HAP-1 (cell line): ENCODE measurements at regions not wholly inside any gene's neighbourhood (a gene's known extent, or its start where the extent isn't known, plus 50 kb on each side); places are given as distances from the start of the nearest gene placed in this dataset.

Experiments used
- DNase-seq, 2 experiments: peaks; one replicate each; pipeline ENCODE4 v3.0.0-alpha.2; 2016 to 2020; ENCODE audit warnings: low spot score in 2 of 2
- H3K27me3 ChIP-seq: fragments of 250-450 bp; sonication (Bioruptor Pico); 2 replicates; pipeline ENCODE4 v1.5.1; 2020; ENCODE audit warnings: low read depth, mild to moderate bottlenecking, moderate library complexity
- H3K36me3 ChIP-seq: fragments of 250-450 bp; sonication (Bioruptor Pico); replicated peaks from 2 replicates; pipeline ENCODE4 v1.5.1; 2020; ENCODE audit warnings: mild to moderate bottlenecking
- H3K4me1 ChIP-seq: fragments of 250-450 bp; sonication (Bioruptor Pico); 2 replicates; pipeline ENCODE4 v1.5.1; 2020; ENCODE audit warnings: mild to moderate bottlenecking
- H3K4me3 ChIP-seq: fragments of 250-450 bp; sonication (Bioruptor Pico); 2 replicates; pipeline ENCODE4 v1.5.1; 2020; ENCODE audit warnings: mild to moderate bottlenecking, moderate library complexity
- H3K9me3 ChIP-seq: fragments of 250-450 bp; sonication (Bioruptor Pico); 2 replicates; pipeline ENCODE4 v1.5.1; 2020; ENCODE audit warnings: mild to moderate bottlenecking, moderate library complexity
- in situ Hi-C: fragments of 300-500 bp; cut with MboI; formaldehyde crosslinking; loops from 3 replicates; pipeline ENCODE4 v1.14.3; 2020; ENCODE audit warnings: low sequenced_read_pairs, inconsistent platforms, mixed read lengths

GRCh38 chr6:154561750-154562149 lies 51.3 kb upstream of the CNKSR3 start:
- Histone ChIP-seq H3K9me3 (no peaks in the 10 kb centered on the region; the same call in 1 of the 2 replicates), H3K4me3 (no peak overlapping the region), H3K36me3 (no peaks in the 10 kb centered on the region), H3K4me1 (no peaks in the 10 kb centered on the region), H3K27me3 (no peaks in the 10 kb centered on the region)
- in situ Hi-C loops = no loop called here
- no peak for DNase-seq

DNA sequence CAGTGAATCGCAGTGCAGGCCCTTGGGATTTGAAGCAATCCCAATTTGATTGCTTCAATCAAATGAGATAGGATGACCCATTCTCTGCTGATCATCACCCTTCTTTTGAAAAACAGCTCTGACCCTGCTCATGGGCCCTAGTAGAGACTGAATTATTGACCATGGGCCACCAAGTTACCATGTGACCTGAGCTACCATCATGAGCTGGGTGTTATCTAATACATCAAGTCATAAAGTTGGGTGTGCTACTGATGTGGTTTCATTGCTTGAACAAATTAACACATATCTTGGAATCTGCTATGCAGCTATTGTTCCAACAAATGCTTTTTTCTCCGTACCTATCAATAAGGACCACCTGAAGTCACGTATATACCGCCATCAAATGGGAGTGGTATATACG lies 54.8 kb upstream of the CNKSR3 start:
- no peaks in the 10 kb centered on the region; the same call in 1 of the 2 replicates for H3K9me3 ChIP-seq
- H3K36me3 ChIP-seq = no peaks in the 10 kb centered on the region; the same call in 1 of the 2 replicates
- no peak for DNase-seq
- no peak overlapping the region for H3K4me3 ChIP-seq
- no peaks in the 10 kb centered on the region for H3K4me1 ChIP-seq
- in situ Hi-C loops = no loop called here
- H3K27me3 ChIP-seq = no peaks in the 10 kb centered on the region

- H3K27me3 ChIP-seq = no peaks in the 10 kb centered on the region
- no peaks in the 10 kb centered on the region; the same call in 1 of the 2 replicates for H3K9me3 ChIP-seq
- H3K36me3 ChIP-seq = no peaks in the 10 kb centered on the region; the same call in 1 of the 2 replicates
- in situ Hi-C loops = no loop called here
- DNase-seq = no peak
- H3K4me3 ChIP-seq = no peak overlapping the region
- no peaks in the 10 kb centered on the region for H3K4me1 ChIP-seq
These were observed 56.4 kb upstream of the CNKSR3 start for GRCh38 chr6:154566866-154567265.

DNA sequence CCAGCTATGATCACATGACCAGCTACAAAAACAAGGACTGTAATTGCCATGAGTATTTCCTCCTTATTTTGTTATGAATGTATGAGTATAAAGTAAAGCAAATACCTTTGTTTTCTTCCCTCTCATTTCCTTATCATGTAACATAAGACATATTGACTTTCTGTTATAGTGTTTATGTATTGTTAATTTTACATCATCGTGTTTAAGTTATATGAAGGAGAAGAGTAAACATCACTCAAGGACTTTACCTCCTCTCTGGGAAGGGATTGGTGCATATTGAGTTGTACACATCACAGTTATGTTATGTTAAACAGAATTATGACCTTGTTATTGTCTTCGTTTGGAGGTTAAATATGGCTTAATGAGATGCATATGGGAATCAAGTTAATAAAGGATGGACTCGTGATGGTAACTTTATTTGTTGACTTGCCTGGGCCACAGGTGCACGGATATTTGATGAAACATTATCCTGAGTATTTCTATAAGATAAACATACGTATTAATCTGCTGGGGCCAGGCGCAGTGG lies 57.3 kb upstream of the CNKSR3 start:
- no peak for DNase-seq

GRCh38 chr6:154569156-154569862 lies 58.8 kb upstream of the CNKSR3 start:
- H3K4me3 ChIP-seq = no peak overlapping the region
- no peaks in the 10 kb centered on the region for H3K27me3 ChIP-seq
- no peaks in the 10 kb centered on the region for H3K4me1 ChIP-seq
- no peak for DNase-seq
- no peaks in the 10 kb centered on the region; the same call in 1 of the 2 replicates for H3K36me3 ChIP-seq
- in situ Hi-C loops = no loop called here
- H3K9me3 ChIP-seq = no peaks in the 10 kb centered on the region

More for the DNA sequence above, 57.3 kb upstream of the CNKSR3 start:
- Histone ChIP-seq H3K4me3 (no peak overlapping the region), H3K36me3 (no peaks in the 10 kb centered on the region; the same call in 1 of the 2 replicates), H3K27me3 (no peaks in the 10 kb centered on the region), H3K4me1 (no peaks in the 10 kb centered on the region), H3K9me3 (no peaks in the 10 kb centered on the region; the same call in 1 of the 2 replicates)
- in situ Hi-C loops = no loop called here

GRCh38 chr6:154570505-154570904 lies 60.0 kb upstream of the CNKSR3 start:
- in situ Hi-C loops = no loop called here
- Histone ChIP-seq H3K9me3 (no peaks in the 10 kb centered on the region), H3K36me3 (no peaks in the 10 kb centered on the region; the same call in 1 of the 2 replicates), H3K27me3 (no peaks in the 10 kb centered on the region), H3K4me1 (no peaks in the 10 kb centered on the region), H3K4me3 (no peak overlapping the region)
- DNase-seq = no peak

DNA sequence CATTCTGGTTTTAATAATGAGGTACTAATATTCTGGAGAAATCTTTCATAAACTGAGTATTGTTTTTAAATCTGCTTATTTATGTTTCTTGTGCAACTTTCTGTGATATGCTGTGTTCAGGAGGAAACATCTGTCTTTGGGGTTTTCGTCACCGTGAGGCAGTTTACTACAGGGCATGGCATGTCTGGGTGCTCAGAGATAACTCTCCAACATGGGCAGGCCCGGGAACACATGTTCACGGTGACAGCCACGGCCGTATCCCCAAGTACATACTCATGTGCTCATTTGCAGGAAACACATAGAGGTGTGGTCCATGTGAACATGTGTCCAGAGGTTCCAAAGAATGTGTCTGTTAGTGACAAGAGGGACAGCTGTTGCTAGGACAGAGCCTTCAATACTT lies 62.1 kb upstream of the CNKSR3 start:
- in situ Hi-C loops = no loop called here
- H3K9me3 ChIP-seq = no peaks in the 10 kb centered on the region
- no peak overlapping the region for H3K4me3 ChIP-seq
- no peaks in the 10 kb centered on the region for H3K4me1 ChIP-seq
- DNase-seq = no peak
- no peaks in the 10 kb centered on the region; the same call in 1 of the 2 replicates for H3K36me3 ChIP-seq
- H3K27me3 ChIP-seq = no peaks in the 10 kb centered on the region

- no peaks in the 10 kb centered on the region for H3K36me3 ChIP-seq
- no peaks in the 10 kb centered on the region for H3K27me3 ChIP-seq
- in situ Hi-C loops = no loop called here
These were observed 67.6 kb upstream of the CNKSR3 start for GRCh38 chr6:154578004-154578559.

DNA sequence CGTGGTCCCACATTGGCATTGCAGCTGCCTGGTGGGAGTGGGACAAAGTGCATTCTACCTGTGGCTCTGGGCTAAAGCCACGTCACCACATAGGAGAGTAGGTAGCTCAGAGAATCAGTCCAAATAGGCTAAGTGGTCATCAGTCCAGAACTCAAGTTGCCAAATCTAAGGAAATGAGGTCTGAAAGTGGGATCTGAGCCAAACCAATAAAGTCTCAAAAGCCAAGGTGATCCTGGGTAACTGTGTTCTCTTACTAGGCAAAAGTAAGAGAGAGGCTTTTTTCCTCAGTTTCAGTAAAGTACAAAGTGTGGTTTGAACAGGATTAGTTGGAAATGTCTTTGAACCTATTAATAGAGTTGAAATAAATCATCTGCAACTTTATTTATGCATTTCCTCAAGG lies 68.6 kb upstream of the CNKSR3 start:
- Histone ChIP-seq H3K4me3 (no peak overlapping the region), H3K36me3 (no peaks in the 10 kb centered on the region), H3K27me3 (no peaks in the 10 kb centered on the region), H3K9me3 (no peaks in the 10 kb centered on the region), H3K4me1 (no peaks in the 10 kb centered on the region)
- in situ Hi-C loops = no loop called here
- DNase-seq = no peak

More at GRCh38 chr6:154578004-154578559, 67.6 kb upstream of the CNKSR3 start:
- H3K4me3 ChIP-seq = no peak overlapping the region
- H3K9me3 ChIP-seq = no peaks in the 10 kb centered on the region
- DNase-seq = no peak
- no peaks in the 10 kb centered on the region for H3K4me1 ChIP-seq

- in situ Hi-C loops = no loop called here
- no peaks in the 10 kb centered on the region for H3K36me3 ChIP-seq
- H3K4me3 ChIP-seq = no peak overlapping the region
- no peak for DNase-seq
- no peaks in the 10 kb centered on the region for H3K4me1 ChIP-seq
- H3K27me3 ChIP-seq = no peaks in the 10 kb centered on the region
- no peaks in the 10 kb centered on the region for H3K9me3 ChIP-seq
These were observed 69.0 kb upstream of the CNKSR3 start for GRCh38 chr6:154579485-154579884.

GRCh38 chr6:154580397-154581135 lies 70.1 kb upstream of the CNKSR3 start:
- Histone ChIP-seq H3K9me3 (no peaks in the 10 kb centered on the region), H3K4me3 (no peak overlapping the region), H3K4me1 (no peaks in the 10 kb centered on the region), H3K27me3 (no peaks in the 10 kb centered on the region), H3K36me3 (no peaks in the 10 kb centered on the region)
- DNase-seq = no peak
- in situ Hi-C loops = no loop called here

DNA sequence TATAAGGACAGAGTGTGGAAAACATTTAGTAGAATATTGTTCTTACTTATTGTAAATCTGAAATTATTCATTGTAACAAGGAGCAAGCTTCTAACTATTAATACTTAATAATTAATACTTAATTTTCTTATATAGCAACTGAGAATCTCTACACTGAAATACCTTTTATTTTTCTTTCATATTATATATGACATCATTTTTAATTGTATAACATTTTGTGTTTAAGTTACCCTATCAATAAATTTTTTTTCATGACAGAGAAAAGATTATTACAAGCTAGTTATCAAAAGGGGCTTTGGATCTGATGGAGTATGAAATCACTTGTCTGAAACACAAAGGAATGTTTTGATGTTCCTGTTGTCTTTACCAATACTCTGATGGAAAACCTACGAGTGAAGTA lies 72.2 kb upstream of the CNKSR3 start:
- in situ Hi-C loops = no loop called here
- DNase-seq = no peak
- H3K27me3 ChIP-seq = no peaks in the 10 kb centered on the region
- H3K36me3 ChIP-seq = no peaks in the 10 kb centered on the region
- no peaks in the 10 kb centered on the region for H3K9me3 ChIP-seq
- no peaks in the 10 kb centered on the region for H3K4me1 ChIP-seq
- H3K4me3 ChIP-seq = no peak overlapping the region

GRCh38 chr6:154583546-154584188 lies 73.2 kb upstream of the CNKSR3 start:
- Histone ChIP-seq H3K27me3 (no peaks in the 10 kb centered on the region), H3K9me3 (no peaks in the 10 kb centered on the region), H3K4me3 (no peak overlapping the region), H3K36me3 (no peaks in the 10 kb centered on the region), H3K4me1 (no peaks in the 10 kb centered on the region)
- DNase-seq = no peak
- in situ Hi-C loops = no loop called here
